Neuronal stem cell (in vitro differentiated cells): ENCODE measurements at regions not wholly inside any gene's neighbourhood (a gene's known extent, or its start where the extent isn't known, plus 50 kb on each side); places are given as distances from the start of the nearest gene placed in this dataset.

Source experiments
- DNase-seq: peaks from one replicate; pipeline ENCODE4 v3.0.0-alpha.2; 2013; ENCODE audit warnings: low spot score
- H2AFZ ChIP-seq: one replicate; pipeline ENCODE4 v1.6.1; 2013; ENCODE audit warnings: mild to moderate bottlenecking, low read length, inconsistent platforms
- H2AK5ac ChIP-seq: 2 replicates; pipeline ENCODE4 v1.6.1; 2013; ENCODE audit warnings: low read depth, mild to moderate bottlenecking, inconsistent platforms, low read length, moderate library complexity, mixed read lengths
- H2BK120ac ChIP-seq: 2 replicates; pipeline ENCODE4 v1.6.1; 2013; ENCODE audit warnings: low read depth, mild to moderate bottlenecking, inconsistent platforms, low read length, moderate library complexity, mixed read lengths
- H2BK12ac ChIP-seq: one replicate; pipeline ENCODE4 v1.6.1; 2013; ENCODE audit warnings: low read length, inconsistent platforms
- H2BK15ac ChIP-seq: 2 replicates; pipeline ENCODE4 v1.6.1; 2013; ENCODE audit warnings: mild to moderate bottlenecking, low read length, inconsistent platforms, mixed read lengths
- H2BK5ac ChIP-seq: one replicate; pipeline ENCODE4 v1.6.1; 2013; ENCODE audit warnings: inconsistent platforms, mild to moderate bottlenecking, low read length, moderate library complexity
- H3K14ac ChIP-seq: one replicate; pipeline ENCODE4 v1.6.1; 2013; ENCODE audit warnings: low read length, inconsistent platforms
- H3K18ac ChIP-seq: 2 replicates; pipeline ENCODE4 v1.6.1; 2013; ENCODE audit warnings: low read length, inconsistent platforms
- H3K23ac ChIP-seq: 2 replicates; pipeline ENCODE4 v1.6.1; 2013; ENCODE audit warnings: low read depth, mild to moderate bottlenecking, mixed read lengths, low read length, inconsistent platforms; ENCODE audit not compliant: poor library complexity
- H3K27ac ChIP-seq: replicated peaks from 3 replicates; pipeline ENCODE4 v1.5.1; 2013; ENCODE audit warnings: low read length, inconsistent platforms
- H3K27me3 ChIP-seq, 3 experiments: 2 replicates each; pipeline ENCODE4 v1.6.1; 2013; ENCODE audit warnings: low read length in 3 of 3, mild to moderate bottlenecking in 2 of 3, inconsistent platforms in 1 of 3, low read depth in 1 of 3, mixed read lengths in 1 of 3, moderate library complexity in 1 of 3; ENCODE audit not compliant: control insufficient read depth in 3 of 3, insufficient read depth in 3 of 3
- H3K36me3 ChIP-seq, 2 donors: replicated peaks in 1 of 2; 2 replicates each; pipeline ENCODE4 v1.6.1; 2013; ENCODE audit warnings: low read length in 2 of 2; ENCODE audit not compliant: control insufficient read depth in 2 of 2, insufficient read depth in 2 of 2
- H3K4ac ChIP-seq: 2 replicates; pipeline ENCODE4 v1.6.1; 2013; ENCODE audit warnings: inconsistent platforms, mild to moderate bottlenecking, low read length, moderate library complexity
- H3K4me1 ChIP-seq, 2 donors: 1 replicate in 1 of 2; 2 replicates in 1 of 2; pipeline ENCODE4 v1.6.1; 2013; ENCODE audit warnings: low read length in 2 of 2, low read depth in 1 of 2; ENCODE audit not compliant: control insufficient read depth in 2 of 2, insufficient read depth in 1 of 2
- H3K4me2 ChIP-seq: one replicate; pipeline ENCODE4 v1.6.1; 2013; ENCODE audit warnings: mild to moderate bottlenecking, low read length, inconsistent platforms; ENCODE audit not compliant: insufficient read depth, poor library complexity, severe bottlenecking
- H3K4me3 ChIP-seq, 2 donors: 2 replicates each; pipeline ENCODE4 v1.5.1; 2013; ENCODE audit warnings: low read length in 2 of 2, mild to moderate bottlenecking in 2 of 2, inconsistent platforms in 1 of 2, moderate library complexity in 1 of 2
- H3K79me1 ChIP-seq: one replicate; pipeline ENCODE4 v1.6.1; 2013; ENCODE audit warnings: low read depth, mild to moderate bottlenecking, inconsistent platforms, low read length, moderate library complexity
- H3K9ac ChIP-seq: one replicate; pipeline ENCODE4 v1.6.1; 2013; ENCODE audit warnings: mild to moderate bottlenecking, low read depth, low read length, inconsistent platforms; ENCODE audit not compliant: poor library complexity
- H3K9me3 ChIP-seq, 2 donors: replicated peaks in 1 of 2; 2 replicates each; pipeline versions ENCODE3 to v1.6.1; 2013; ENCODE audit warnings: low read length in 2 of 2, mild to moderate bottlenecking in 2 of 2, inconsistent platforms in 1 of 2, low read depth in 1 of 2, mixed read lengths in 1 of 2, moderate library complexity in 1 of 2; ENCODE audit not compliant: control insufficient read depth in 2 of 2, insufficient read depth in 1 of 2
- H4K8ac ChIP-seq: one replicate; pipeline ENCODE4 v1.6.1; 2013; ENCODE audit warnings: low read depth, mild to moderate bottlenecking, inconsistent platforms, low read length, moderate library complexity
- H4K91ac ChIP-seq: one replicate; pipeline ENCODE4 v1.6.1; 2013; ENCODE audit warnings: low read length, low read depth, mild to moderate bottlenecking, inconsistent platforms; ENCODE audit not compliant: poor library complexity
- WGBS, 2 donors: extraction: QIAGEN DNeasy Blood & Tissue Kit; methylation state at CpG; one replicate each; pipeline ENCODE4 v1.1.7; 2013; ENCODE audit warnings: missing lambda C conversion rate in 2 of 2, mixed read lengths in 1 of 2; ENCODE audit not compliant: insufficient read length in 2 of 2, insufficient replicate concordance in 1 of 2; ENCODE audit errors: extremely low coverage in 2 of 2; 5-methylcytosine and 5-hydroxymethylcytosine counted together

DNA sequence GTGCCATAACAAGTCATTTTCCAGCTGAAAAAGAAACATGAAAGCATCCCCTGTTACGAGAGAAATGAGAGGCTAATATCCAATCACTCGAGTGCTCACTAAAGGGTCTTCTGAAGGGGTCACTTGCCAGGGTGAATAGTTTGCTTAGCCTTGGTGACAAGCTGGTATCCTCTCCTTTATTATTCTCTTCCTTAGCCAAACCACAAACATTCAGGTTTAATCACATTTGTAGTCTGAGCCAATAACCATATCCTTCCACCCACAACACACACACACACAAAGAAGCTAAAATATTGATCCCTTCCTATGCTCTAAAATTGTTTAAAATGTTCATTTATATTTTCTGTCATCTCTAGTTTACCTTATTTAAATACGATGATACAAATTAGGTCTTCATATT, 240.5 kb upstream of the TMCO5A start:
- H2BK12ac ChIP-seq, result no peak overlapping the region
- no peak overlapping the region for H3K9ac ChIP-seq
- H3K18ac ChIP-seq, result no peak overlapping the region
- H3K9me3 ChIP-seq, result peaks cover 3 to 4% of the 10 kb centered on the region in 2 donors
- no peak overlapping the region for H4K91ac ChIP-seq
- H4K8ac ChIP-seq, result no peak overlapping the region
- H3K4ac ChIP-seq, result no peak overlapping the region
- H3K4me1 ChIP-seq, result peaks cover 3 to 20% of the 10 kb centered on the region in 2 donors
- H2BK5ac ChIP-seq, result no peak overlapping the region
- no peak overlapping the region for H3K4me3 ChIP-seq
- no peak overlapping the region for H3K4me2 ChIP-seq
- no peak overlapping the region for H2AFZ ChIP-seq
- no peak overlapping the region for H3K14ac ChIP-seq
- 100% methylated on average over 1 of the region's 3 CpGs; no CpG with 5 or more reads in 1 of the 2 donors for WGBS, 2 donors
- no peaks in the 10 kb centered on the region for H3K27me3 ChIP-seq
- H2AK5ac ChIP-seq, result no peak overlapping the region
- no peak overlapping the region for H3K23ac ChIP-seq
- DNase-seq, result no peak
- H2BK120ac ChIP-seq, result no peak overlapping the region
- no peaks in the 10 kb centered on the region for H3K36me3 ChIP-seq
- no peak overlapping the region for H3K27ac ChIP-seq
- no peak overlapping the region for H2BK15ac ChIP-seq
- H3K79me1 ChIP-seq, result no peaks in the 10 kb centered on the region

DNA sequence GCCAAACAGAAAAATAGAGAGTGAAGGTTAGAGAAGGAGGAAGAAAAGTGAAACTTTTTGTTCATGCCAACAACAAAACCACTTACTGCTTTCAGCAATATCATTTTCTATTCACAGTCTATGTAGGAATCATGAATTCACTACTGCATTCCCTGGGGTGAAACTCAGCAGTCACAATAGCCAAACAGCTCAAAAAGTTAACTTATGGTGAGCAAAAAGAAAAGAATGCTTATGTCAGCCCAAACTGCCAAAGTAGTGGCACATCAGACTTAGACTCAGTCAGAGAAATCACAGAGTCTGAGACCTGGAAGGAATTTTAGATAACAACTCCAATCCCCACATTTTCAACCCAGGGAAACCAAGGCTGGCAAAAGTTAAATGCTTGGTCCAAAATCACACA, 238.7 kb upstream of the TMCO5A start:
- Histone ChIP-seq H3K27ac (no peak overlapping the region), H2AFZ (peak overlapping the region; percentile 25), H3K18ac (no peak overlapping the region), H2BK5ac (no peak overlapping the region), H2BK15ac (no peak overlapping the region), H2BK120ac (no peak overlapping the region), H3K23ac (no peak overlapping the region), H3K9ac (no peak overlapping the region), H4K8ac (no peak overlapping the region), H4K91ac (no peak overlapping the region), H3K27me3 (no peaks in the 10 kb centered on the region), H3K4me1 (peaks cover 3 to 20% of the 10 kb centered on the region in 2 donors), H3K14ac (no peak overlapping the region), H2AK5ac (no peak overlapping the region), H3K79me1 (no peaks in the 10 kb centered on the region), H3K9me3 (peaks cover 0 to 1% of the 10 kb centered on the region in 2 donors), H3K4me2 (no peak overlapping the region), H3K4ac (no peak overlapping the region), H3K36me3 (no peaks in the 10 kb centered on the region), H3K4me3 (no peak overlapping the region), H2BK12ac (no peak overlapping the region)
- DNase-seq, result no peak

DNA sequence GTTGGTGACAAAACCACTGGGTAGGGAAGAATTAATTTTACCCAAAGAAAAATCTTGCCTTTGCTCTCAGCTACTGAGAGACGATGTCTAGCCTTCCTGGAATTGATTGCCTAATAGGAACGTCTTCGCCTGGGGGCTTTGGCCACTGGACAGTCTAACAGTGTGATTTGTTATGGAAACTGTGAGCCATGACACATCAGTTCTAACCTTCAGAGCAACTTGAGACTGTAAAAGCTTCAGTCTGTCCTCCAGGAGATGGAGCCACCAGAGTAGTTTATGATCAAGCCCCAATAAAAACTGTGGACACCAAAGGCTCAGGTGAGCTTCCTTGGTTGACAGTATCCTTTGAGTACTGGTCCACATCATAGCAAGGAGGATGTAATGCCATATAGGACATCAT, 235.8 kb upstream of the TMCO5A start:
- no peaks in the 10 kb centered on the region for H3K36me3 ChIP-seq
- no peak overlapping the region for H2BK120ac ChIP-seq
- peaks cover 0 to 16% of the 10 kb centered on the region in 2 donors for H3K4me1 ChIP-seq
- no peak overlapping the region for H3K4ac ChIP-seq
- WGBS, 2 donors, result no CpG with 5 or more reads among the region's 3 CpGs
- H3K27ac ChIP-seq, result no peak overlapping the region
- DNase-seq, result no peak
- H4K91ac ChIP-seq, result no peak overlapping the region
- no peak overlapping the region for H4K8ac ChIP-seq
- no peak overlapping the region for H3K4me2 ChIP-seq
- no peak overlapping the region for H3K9ac ChIP-seq
- H2BK5ac ChIP-seq, result no peak overlapping the region
- no peak overlapping the region for H3K4me3 ChIP-seq
- no peak overlapping the region for H3K23ac ChIP-seq
- no peak overlapping the region for H2BK15ac ChIP-seq
- no peaks in the 10 kb centered on the region for H3K27me3 ChIP-seq
- H3K9me3 ChIP-seq, result peaks cover 0 to 1% of the 10 kb centered on the region in 2 donors
- no peak overlapping the region for H3K18ac ChIP-seq
- no peaks in the 10 kb centered on the region for H3K79me1 ChIP-seq
- H3K14ac ChIP-seq, result no peak overlapping the region
- H2BK12ac ChIP-seq, result no peak overlapping the region
- H2AK5ac ChIP-seq, result no peak overlapping the region
- H2AFZ ChIP-seq, result no peak overlapping the region

DNA sequence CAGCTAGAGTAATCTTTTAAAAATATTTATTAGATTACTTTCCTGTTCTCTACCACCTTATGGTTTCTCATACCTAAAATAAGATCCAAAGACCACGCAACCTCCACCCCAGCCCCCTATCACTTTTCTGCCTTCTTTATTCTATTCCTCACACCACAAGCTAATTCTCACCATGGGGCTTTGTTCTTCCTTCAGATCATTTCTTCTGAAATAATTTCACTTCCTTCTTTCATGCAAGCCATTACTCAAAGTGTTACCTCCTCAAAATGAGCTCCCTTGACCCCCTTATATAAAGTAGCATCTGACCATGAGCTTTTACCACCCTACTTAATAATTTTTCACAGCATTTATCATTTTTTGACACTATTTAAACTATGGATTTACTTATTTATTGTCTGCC, 233.2 kb upstream of the TMCO5A start:
- Histone ChIP-seq H4K8ac (no peak overlapping the region), H3K23ac (no peak overlapping the region), H3K14ac (no peak overlapping the region), H3K4me3 (no peak overlapping the region), H3K9ac (no peak overlapping the region), H2BK120ac (no peak overlapping the region), H3K18ac (no peak overlapping the region), H3K79me1 (no peaks in the 10 kb centered on the region), H2AK5ac (no peak overlapping the region), H4K91ac (no peak overlapping the region), H2BK5ac (no peak overlapping the region), H3K9me3 (peaks cover 0 to 1% of the 10 kb centered on the region in 2 donors), H2BK12ac (no peak overlapping the region), H3K4ac (no peak overlapping the region), H2BK15ac (no peak overlapping the region), H3K4me2 (no peak overlapping the region), H3K4me1 (no peaks in the 10 kb centered on the region), H2AFZ (no peak overlapping the region), H3K27me3 (no peaks in the 10 kb centered on the region), H3K36me3 (no peaks in the 10 kb centered on the region), H3K27ac (no peak overlapping the region)
- no CpG with 5 or more reads among the region's 1 CpG for WGBS, 2 donors
- DNase-seq, result no peak
